Peyer's patch (tissue), 4 donors: ENCODE measurements at regions not wholly inside any gene's neighbourhood (a gene's known extent, or its start where the extent isn't known, plus 50 kb on each side); places are given as distances from the start of the nearest gene placed in this dataset.

Experiments used
- CTCF ChIP-seq, 6 experiments: fragments of 450-650 bp in 4 of 6; fragments of 200-600 bp in 2 of 6; sonication (generic) in 1 of 6; IDR thresholded peaks; one replicate each; pipeline ENCODE4 v1.5.1; 2017 to 2019; ENCODE audit warnings: antibody characterized with exemption in 6 of 6, mild to moderate bottlenecking in 3 of 6, moderate library complexity in 1 of 6
- POLR2A ChIP-seq, 2 donors: fragments of 450-650 bp; IDR thresholded peaks; one replicate each; pipeline ENCODE4 v1.5.1; 2017; ENCODE audit warnings: antibody characterized with exemption in 2 of 2, mild to moderate bottlenecking in 2 of 2, moderate library complexity in 2 of 2

- TF ChIP-seq CTCF (IDR thresholded peaks at IDR 0.05) (no peak), POLR2A (IDR thresholded peaks at IDR 0.05) (no peak)
Measured at GRCh38 chr14:86722612-86723253, 1192.8 kb downstream of the FLRT2 start.
